ENCODE measurements at regions not wholly inside any gene's neighbourhood (a gene's known extent, or its start where the extent isn't known, plus 50 kb on each side); places are given as distances from the start of the nearest gene placed in this dataset.

GRCh38 chr1:2967881-2968280, 53.4 kb upstream of the ACTRT2 start:
- Mint-ChIP-seq H3K4me1 (peaks cover 2% of the 10 kb centered on the region), H3K27ac (no peak overlapping the region), H3K27me3 (peaks cover 2% of the 10 kb centered on the region), H3K4me3 (no peak overlapping the region), H3K9me3 (ENCODE audit: insufficient read depth) (no peaks in the 10 kb centered on the region)
- Histone ChIP-seq H3K27ac (ENCODE audit: low read length in 2 of 2) (no peak overlapping the region), H2AFZ (ENCODE audit: insufficient read depth, low read depth, low read length, poor library complexity, severe bottlenecking) (no peak overlapping the region), H3K9ac (ENCODE audit: low read length) (no peak overlapping the region), H4K20me1 (ENCODE audit: control insufficient read depth, insufficient read depth, low read length, poor library complexity, severe bottlenecking) (no peaks in the 10 kb centered on the region), H3K4me2 (replicated peaks; ENCODE audit: low read depth, low read length, poor library complexity, severe bottlenecking) (no peak overlapping the region), H3K79me2 (ENCODE audit: control insufficient read depth, insufficient read depth, low read length) (no peaks in the 10 kb centered on the region), H3K9me3 (ENCODE audit: control extremely low read depth in 1 of 3, control insufficient read depth in 2 of 3, insufficient read depth in 1 of 3, low read length in 2 of 3) (peaks cover 0 to 9% (median 0%) of the 10 kb centered on the region in 3 donors), H3K4me3 (ENCODE audit: control extremely low read depth in 1 of 5, extremely low read depth in 1 of 5, insufficient read depth in 1 of 5, low read depth in 2 of 5, low read length in 4 of 5) (no peak overlapping the region), H3K27me3 (replicated peaks in 1 of 4; ENCODE audit: control extremely low read depth in 1 of 4, control insufficient read depth in 3 of 4, insufficient read depth in 4 of 4, low read length in 3 of 4) (peaks cover 0 to 3% (median 1%) of the 10 kb centered on the region in 4 experiments), H3K4me1 (ENCODE audit: control insufficient read depth in 2 of 2, insufficient read depth in 2 of 2, low read length in 2 of 2) (peaks cover 0 to 7% of the 10 kb centered on the region in 2 donors), H3K36me3 (replicated peaks in 1 of 2; ENCODE audit: control extremely low read depth in 1 of 2, control insufficient read depth in 1 of 2, extremely low read depth in 1 of 2, insufficient read depth in 2 of 2, low read length in 1 of 2) (no peaks in the 10 kb centered on the region)
- ATAC-seq (ENCODE audit: low read depth) (no peak), DNase-seq (no peak)
- intact Hi-C loops (cut with micrococcal nuclease), result no loop called here
- CTCF ChIA-PET, result no interaction called here
- TF ChIP-seq EZH2 (IDR thresholded peaks at IDR 0.05; ENCODE audit: borderline replicate concordance, insufficient read depth, low read depth, low read length, poor library complexity, severe bottlenecking) (no peak), CTCF (IDR thresholded peaks at IDR 0.05) (no peak)
- 93% methylated on average over 8 of the region's 10 CpGs for WGBS (ENCODE audit: insufficient coverage)
- POLR2A ChIA-PET, result no interaction called here

GRCh38 chr1:2968471-2968881, 52.8 kb upstream of the ACTRT2 start:
- no peaks in the 10 kb centered on the region for H3K36me3 ChIP-seq (replicated peaks in 1 of 2; ENCODE audit: control extremely low read depth in 1 of 2, control insufficient read depth in 1 of 2, extremely low read depth in 1 of 2, insufficient read depth in 2 of 2, low read length in 1 of 2)
- peaks cover 0 to 10% of the 10 kb centered on the region in 2 donors for H3K4me1 ChIP-seq (ENCODE audit: control insufficient read depth in 2 of 2, insufficient read depth in 2 of 2, low read length in 2 of 2)
- peaks cover 0 to 4% (median 1%) of the 10 kb centered on the region in 4 experiments for H3K27me3 ChIP-seq (replicated peaks in 1 of 4; ENCODE audit: control extremely low read depth in 1 of 4, control insufficient read depth in 3 of 4, insufficient read depth in 4 of 4, low read length in 3 of 4)
- no peaks in the 10 kb centered on the region for H3K79me2 ChIP-seq (ENCODE audit: control insufficient read depth, insufficient read depth, low read length)
- Mint-ChIP-seq H3K27me3 (peaks cover 3% of the 10 kb centered on the region), H3K4me1 (peaks cover 5% of the 10 kb centered on the region), H3K27ac (no peak overlapping the region), H3K4me3 (no peak overlapping the region), H3K9me3 (ENCODE audit: insufficient read depth) (no peaks in the 10 kb centered on the region)
- no peak for DNase-seq
- WGBS (ENCODE audit: insufficient coverage), result 73% methylated on average over 23 of the region's 25 CpGs
- TF ChIP-seq CTCF (IDR thresholded peaks at IDR 0.05) (no peak), EZH2 (IDR thresholded peaks at IDR 0.05; ENCODE audit: borderline replicate concordance, insufficient read depth, low read depth, low read length, poor library complexity, severe bottlenecking) (no peak)
- intact Hi-C loops (cut with micrococcal nuclease), result no loop called here
- H4K20me1 ChIP-seq (ENCODE audit: control insufficient read depth, insufficient read depth, low read length, poor library complexity, severe bottlenecking), result no peaks in the 10 kb centered on the region
- no peak overlapping the region for H3K4me2 ChIP-seq (replicated peaks; ENCODE audit: low read depth, low read length, poor library complexity, severe bottlenecking)
- CTCF ChIA-PET, result no interaction called here
- no peak overlapping the region for H2AFZ ChIP-seq (ENCODE audit: insufficient read depth, low read depth, low read length, poor library complexity, severe bottlenecking)
- no peak overlapping the region for H3K9ac ChIP-seq (ENCODE audit: low read length)
- no peak overlapping the region for H3K4me3 ChIP-seq (ENCODE audit: control extremely low read depth in 1 of 5, extremely low read depth in 1 of 5, insufficient read depth in 1 of 5, low read depth in 2 of 5, low read length in 4 of 5)
- no peak overlapping the region for H3K27ac ChIP-seq (ENCODE audit: low read length in 2 of 2)
- peaks cover 0 to 9% (median 0%) of the 10 kb centered on the region in 3 donors for H3K9me3 ChIP-seq (ENCODE audit: control extremely low read depth in 1 of 3, control insufficient read depth in 2 of 3, insufficient read depth in 1 of 3, low read length in 2 of 3)
- ATAC-seq (ENCODE audit: low read depth), result no peak
- POLR2A ChIA-PET, result no interaction called here
